PC-3 (cell line): ENCODE measurements at regions not wholly inside any gene's neighbourhood (a gene's known extent, or its start where the extent isn't known, plus 50 kb on each side); places are given as distances from the start of the nearest gene placed in this dataset.

Experiments
- CTCF ChIP-seq: fragments of 300-600 bp; sonication (generic); conservative IDR thresholded peaks from 2 replicates; pipeline ENCODE4 v1.5.1; 2017; ENCODE audit warnings: antibody characterized with exemption, low read depth, mild to moderate bottlenecking, low read length
- EZH2 ChIP-seq: fragments of 300-600 bp; sonication (generic); IDR thresholded peaks from one replicate; pipeline ENCODE4 v1.6.1; 2017; ENCODE audit warnings: antibody characterized with exemption, mild to moderate bottlenecking, low read length; ENCODE audit not compliant: unreplicated experiment
- EZH2phosphoT487 ChIP-seq: fragments of 300-600 bp; sonication (generic); IDR thresholded peaks from 2 replicates; pipeline ENCODE4 v1.6.1; 2018; ENCODE audit warnings: mild to moderate bottlenecking, antibody characterized with exemption, low read length, borderline replicate concordance

- no peak for TF ChIP-seq CTCF
- TF ChIP-seq EZH2, result no peak
- TF ChIP-seq EZH2phosphoT487, result no peak
These were observed 1159.4 kb upstream of the SEMA6A start for GRCh38 chr5:117734056-117734455.
